Right atrium auricular region (tissue), 2 donors: ENCODE measurements at regions not wholly inside any gene's neighbourhood (a gene's known extent, or its start where the extent isn't known, plus 50 kb on each side); places are given as distances from the start of the nearest gene placed in this dataset.

ENCODE experiments used
- DNase-seq: peaks from one replicate; pipeline ENCODE4 v3.0.0-alpha.2; 2019; ENCODE audit warnings: low spot score
- H3K27ac ChIP-seq, 2 donors: fragments of 200-600 bp; sonication (generic); 1 replicate in 1 of 2; 2 replicates in 1 of 2; pipeline ENCODE4 v1.5.1; 2016 to 2019
- H3K27me3 ChIP-seq, 2 donors: fragments of 200-600 bp; sonication (generic); one replicate each; pipeline versions ENCODE4 v1.5.1 to v1.6.0; 2017 to 2019
- H3K36me3 ChIP-seq: fragments of 200-600 bp; sonication (generic); one replicate; pipeline ENCODE4 v1.5.1; 2016
- H3K4me1 ChIP-seq, 2 donors: fragments of 200-600 bp; sonication (generic); one replicate each; pipeline versions ENCODE4 v1.5.1 to v1.6.0; 2017 to 2019
- H3K4me3 ChIP-seq, 2 donors: fragments of 200-600 bp; sonication (generic); 1 replicate in 1 of 2; 2 replicates in 1 of 2; pipeline ENCODE4 v1.5.1; 2017 to 2019; ENCODE audit warnings: mild to moderate bottlenecking in 1 of 2, moderate library complexity in 1 of 2
- H3K9me3 ChIP-seq, 2 donors: fragments of 200-600 bp; sonication (generic); one replicate each; pipeline ENCODE4 v1.5.1; 2019
- CTCF ChIP-seq, 2 donors: fragments of 200-600 bp; sonication (generic); IDR thresholded peaks; one replicate each; pipeline ENCODE4 v1.5.1; 2019; ENCODE audit warnings: antibody characterized with exemption in 2 of 2

- H3K4me1 ChIP-seq, result peaks cover 0 to 91% of the 10 kb centered on the region in 2 donors
- DNase-seq, result no peak
- peak overlapping the region; percentile 96 to 100 for H3K27ac ChIP-seq
- H3K36me3 ChIP-seq, result no peaks in the 10 kb centered on the region
- H3K27me3 ChIP-seq, result no peaks in the 10 kb centered on the region
- peak overlapping the region; percentile 66 to 67 for H3K4me3 ChIP-seq
- no peaks in the 10 kb centered on the region for H3K9me3 ChIP-seq
- no peak for TF ChIP-seq CTCF (IDR thresholded peaks at IDR 0.05)
Observed at GRCh38 chr22:46055181-46055875, 78.4 kb upstream of the WNT7B start.

GRCh38 chr22:46055911-46056545 is 79.1 kb upstream of the WNT7B start:
- Histone ChIP-seq H3K4me3 (peak overlapping the region; percentile 66 to 67), H3K27ac (peak overlapping the region; percentile 96 to 100), H3K9me3 (no peaks in the 10 kb centered on the region), H3K4me1 (peaks cover 0 to 92% of the 10 kb centered on the region in 2 donors), H3K36me3 (no peaks in the 10 kb centered on the region), H3K27me3 (no peaks in the 10 kb centered on the region)
- no peak for TF ChIP-seq CTCF (IDR thresholded peaks at IDR 0.05)
- DNase-seq, result no peak

GRCh38 chr22:46056546-46057245 is 79.7 kb upstream of the WNT7B start:
- H3K4me3 ChIP-seq, result peak overlapping the region; percentile 66 to 67
- peaks cover 0 to 91% of the 10 kb centered on the region in 2 donors for H3K4me1 ChIP-seq
- peak overlapping the region; percentile 96 to 100 for H3K27ac ChIP-seq
- no peaks in the 10 kb centered on the region for H3K27me3 ChIP-seq
- no peak for TF ChIP-seq CTCF (IDR thresholded peaks at IDR 0.05)
- DNase-seq, result no peak
- H3K9me3 ChIP-seq, result no peaks in the 10 kb centered on the region
- H3K36me3 ChIP-seq, result no peaks in the 10 kb centered on the region

- Histone ChIP-seq H3K27me3 (no peaks in the 10 kb centered on the region), H3K4me3 (peak overlapping the region in 1 of 2 donors; percentile 66), H3K36me3 (no peaks in the 10 kb centered on the region), H3K9me3 (no peaks in the 10 kb centered on the region), H3K4me1 (peaks cover 0 to 91% of the 10 kb centered on the region in 2 donors), H3K27ac (peak overlapping the region; percentile 96 to 100)
- no peak for DNase-seq
- TF ChIP-seq CTCF (IDR thresholded peaks at IDR 0.05), result no peak
Observed at GRCh38 chr22:46057246-46058090, 80.5 kb upstream of the WNT7B start.

GRCh38 chr22:46058091-46058420 is 81.1 kb upstream of the WNT7B start:
- Histone ChIP-seq H3K4me1 (peaks cover 0 to 91% of the 10 kb centered on the region in 2 donors), H3K36me3 (no peaks in the 10 kb centered on the region), H3K4me3 (peak overlapping the region in 1 of 2 donors; percentile 66), H3K9me3 (no peaks in the 10 kb centered on the region), H3K27ac (peak overlapping the region; percentile 96 to 100), H3K27me3 (no peaks in the 10 kb centered on the region)
- no peak for TF ChIP-seq CTCF (IDR thresholded peaks at IDR 0.05)
- DNase-seq, result no peak
